Keratinocyte (primary cell): ENCODE measurements at regions not wholly inside any gene's neighbourhood (a gene's known extent, or its start where the extent isn't known, plus 50 kb on each side); places are given as distances from the start of the nearest gene placed in this dataset.

Experiments
- DNase-seq: peaks from one replicate; pipeline ENCODE4 v3.0.0-alpha.2; 2011; ENCODE audit warnings: low read depth, missing footprints, low spot score
- FAIRE-seq: peaks from 2 replicates; lab custom pipeline; 2011; peaks lifted over from hg19 to GRCh38; lab: Jason Lieb, UNC
- H2AFZ ChIP-seq: 2 replicates; pipeline ENCODE4 v1.6.0; 2012; ENCODE audit warnings: low read length, control low read depth, inconsistent platforms; ENCODE audit not compliant: control insufficient read depth
- H3K27ac ChIP-seq: 2 replicates; pipeline ENCODE4 v1.5.1; 2011; ENCODE audit warnings: low read length; ENCODE audit not compliant: control insufficient read depth, insufficient read depth
- H3K27me3 ChIP-seq: 3 replicates; pipeline ENCODE4 v1.6.0; 2011; ENCODE audit warnings: low read length; ENCODE audit not compliant: control insufficient read depth, insufficient read depth; ENCODE audit errors: extremely low read depth
- H3K36me3 ChIP-seq, 2 experiments: 2 replicates in 1 of 2; 3 replicates in 1 of 2; pipeline ENCODE4 v1.5.1; 2011; ENCODE audit warnings: low read length in 2 of 2, mild to moderate bottlenecking in 1 of 2; ENCODE audit not compliant: control insufficient read depth in 2 of 2, insufficient read depth in 2 of 2; ENCODE audit errors: extremely low read depth in 1 of 2
- H3K4me1 ChIP-seq: 3 replicates; pipeline ENCODE4 v1.5.1; 2011; ENCODE audit warnings: low read length; ENCODE audit not compliant: control insufficient read depth, insufficient read depth; ENCODE audit errors: extremely low read depth
- H3K4me2 ChIP-seq: 3 replicates; pipeline ENCODE4 v1.6.0; 2011; ENCODE audit warnings: low read depth, low read length; ENCODE audit not compliant: control insufficient read depth, insufficient read depth; ENCODE audit errors: extremely low read depth
- H3K4me3 ChIP-seq, 3 experiments: fragments of 200-600 bp in 1 of 3; sonication (generic) in 1 of 3; 2 replicates in 2 of 3; 3 replicates in 1 of 3; pipeline ENCODE4 v1.5.1; 2011 to 2016; ENCODE audit warnings: low read length in 3 of 3, mild to moderate bottlenecking in 3 of 3, control low read depth in 2 of 3, inconsistent platforms in 1 of 3, low read depth in 1 of 3, mixed read lengths in 1 of 3, mixed run types in 1 of 3, moderate library complexity in 1 of 3; ENCODE audit not compliant: control insufficient read depth in 2 of 3, insufficient read depth in 2 of 3; ENCODE audit errors: extremely low read depth in 1 of 3
- H3K79me2 ChIP-seq: 2 replicates; pipeline ENCODE4 v1.6.0; 2012; ENCODE audit warnings: low read length; ENCODE audit not compliant: control insufficient read depth, insufficient read depth
- H3K9ac ChIP-seq: 3 replicates; pipeline ENCODE4 v1.6.0; 2011; ENCODE audit warnings: low read length; ENCODE audit not compliant: control insufficient read depth, insufficient read depth; ENCODE audit errors: extremely low read depth
- H3K9me1 ChIP-seq: 3 replicates; pipeline ENCODE4 v1.6.0; 2011; ENCODE audit warnings: low read length; ENCODE audit not compliant: control insufficient read depth, insufficient read depth; ENCODE audit errors: extremely low read depth
- H3K9me3 ChIP-seq: 2 replicates; pipeline ENCODE4 v1.5.1; 2012; ENCODE audit warnings: low read depth, low read length; ENCODE audit not compliant: control insufficient read depth
- H4K20me1 ChIP-seq: 3 replicates; pipeline ENCODE4 v1.6.0; 2011; ENCODE audit warnings: low read length; ENCODE audit not compliant: control insufficient read depth, insufficient read depth; ENCODE audit errors: extremely low read depth
- EZH2 ChIP-seq: IDR thresholded peaks from one replicate; pipeline ENCODE4 v1.6.1; 2012; ENCODE audit warnings: inconsistent platforms, mild to moderate bottlenecking, low read length, moderate library complexity
- dilution Hi-C: fragments of 300-500 bp; cut with MboI; formaldehyde crosslinking; loops from one replicate; pipeline ENCODE4 v1.7.0; 2020; ENCODE audit warnings: low sequenced_read_pairs; ENCODE audit not compliant: extremely low pct_ligation_motif_present
- TF ChIP-seq, protein P1 (sequence below), 3 experiments: IDR thresholded peaks in 1 of 3; conservative IDR thresholded peaks in 1 of 3; optimal IDR thresholded peaks in 1 of 3; 2 replicates in 2 of 3; 3 replicates in 1 of 3; pipeline versions ENCODE3 to v1.5.1; 2011; ENCODE audit warnings: low read length in 3 of 3, mild to moderate bottlenecking in 3 of 3, moderate library complexity in 2 of 3, control low read depth in 1 of 3, inconsistent platforms in 1 of 3; ENCODE audit not compliant: insufficient read depth in 2 of 3; ENCODE audit errors: extremely low read depth in 1 of 3

DNA sequence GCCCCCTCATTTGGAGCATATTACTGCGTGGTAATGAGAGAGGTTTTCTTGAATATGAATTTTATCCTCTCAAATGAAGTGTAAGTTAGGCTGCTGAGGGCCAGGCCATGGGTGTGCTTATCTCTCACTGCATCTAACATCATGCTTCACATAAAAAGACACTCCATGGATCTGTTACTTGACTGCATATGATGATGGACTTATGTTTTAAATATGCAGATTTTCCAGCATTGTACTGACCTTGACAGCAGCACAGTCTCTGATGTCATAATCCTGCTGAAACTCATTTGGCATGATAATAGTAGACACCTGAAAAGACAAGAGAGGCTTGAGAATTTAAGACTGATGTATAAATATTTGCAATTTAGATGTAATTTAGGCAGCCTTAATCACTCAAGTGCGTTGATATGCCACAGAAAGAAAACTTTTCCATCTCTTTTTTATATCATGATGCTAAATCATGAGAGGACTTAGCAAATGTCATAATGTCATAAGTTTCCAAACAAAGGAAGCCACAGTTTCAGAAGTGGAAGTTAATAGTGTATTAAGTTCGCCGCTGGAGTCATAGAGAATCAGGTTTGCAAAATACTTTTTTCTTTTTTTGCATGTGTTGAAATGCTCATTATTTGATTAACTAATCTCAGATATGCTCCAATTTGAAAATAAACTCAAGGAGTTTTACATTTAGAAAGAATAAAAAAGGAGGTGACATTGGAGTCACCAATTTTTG is 62.7 kb upstream of the CD302 start:
- Histone ChIP-seq H4K20me1 (no peaks in the 10 kb centered on the region), H3K4me2 (no peak overlapping the region), H3K4me1 (no peaks in the 10 kb centered on the region), H3K9me3 (no peaks in the 10 kb centered on the region), H3K27ac (no peak overlapping the region), H2AFZ (no peak overlapping the region), H3K4me3 (no peak overlapping the region), H3K27me3 (no peaks in the 10 kb centered on the region), H3K9me1 (no peaks in the 10 kb centered on the region), H3K79me2 (no peaks in the 10 kb centered on the region), H3K36me3 (no peaks in the 10 kb centered on the region), H3K9ac (no peak overlapping the region)
- dilution Hi-C loops: no loop called here
- TF ChIP-seq, protein P1, sequence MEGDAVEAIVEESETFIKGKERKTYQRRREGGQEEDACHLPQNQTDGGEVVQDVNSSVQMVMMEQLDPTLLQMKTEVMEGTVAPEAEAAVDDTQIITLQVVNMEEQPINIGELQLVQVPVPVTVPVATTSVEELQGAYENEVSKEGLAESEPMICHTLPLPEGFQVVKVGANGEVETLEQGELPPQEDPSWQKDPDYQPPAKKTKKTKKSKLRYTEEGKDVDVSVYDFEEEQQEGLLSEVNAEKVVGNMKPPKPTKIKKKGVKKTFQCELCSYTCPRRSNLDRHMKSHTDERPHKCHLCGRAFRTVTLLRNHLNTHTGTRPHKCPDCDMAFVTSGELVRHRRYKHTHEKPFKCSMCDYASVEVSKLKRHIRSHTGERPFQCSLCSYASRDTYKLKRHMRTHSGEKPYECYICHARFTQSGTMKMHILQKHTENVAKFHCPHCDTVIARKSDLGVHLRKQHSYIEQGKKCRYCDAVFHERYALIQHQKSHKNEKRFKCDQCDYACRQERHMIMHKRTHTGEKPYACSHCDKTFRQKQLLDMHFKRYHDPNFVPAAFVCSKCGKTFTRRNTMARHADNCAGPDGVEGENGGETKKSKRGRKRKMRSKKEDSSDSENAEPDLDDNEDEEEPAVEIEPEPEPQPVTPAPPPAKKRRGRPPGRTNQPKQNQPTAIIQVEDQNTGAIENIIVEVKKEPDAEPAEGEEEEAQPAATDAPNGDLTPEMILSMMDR (optimal IDR thresholded peaks at IDR 0.05 in 1 of 3, IDR thresholded peaks at IDR 0.05 in 1 of 3, conservative IDR thresholded peaks at IDR 0.05 in 1 of 3; ENCODE audit: extremely low read depth in 1 of 3, insufficient read depth in 2 of 3, low read length in 3 of 3): no peak
- no peak for TF ChIP-seq EZH2
- DNase-seq (no peak), FAIRE-seq (no peak)

DNA sequence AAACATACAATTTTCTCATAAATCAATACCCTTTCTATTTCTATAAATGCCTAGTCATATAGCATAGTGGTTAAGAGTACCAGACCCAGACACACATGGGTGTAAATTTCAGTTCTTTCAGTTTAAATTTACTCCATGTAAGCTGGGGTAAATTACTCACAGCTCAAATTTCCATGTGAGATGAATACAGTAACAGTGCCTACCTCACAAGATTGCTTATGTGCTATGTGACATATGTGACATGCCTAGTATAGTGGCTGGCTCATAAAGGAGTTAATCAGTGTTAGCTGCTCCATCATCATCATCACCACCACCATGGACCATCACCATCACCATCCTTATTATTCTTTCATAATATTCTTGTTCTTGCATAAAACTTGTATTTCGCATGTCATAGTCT is 61.6 kb upstream of the CD302 start:
- TF ChIP-seq, protein P1 (optimal IDR thresholded peaks at IDR 0.05 in 1 of 3, IDR thresholded peaks at IDR 0.05 in 1 of 3, conservative IDR thresholded peaks at IDR 0.05 in 1 of 3; ENCODE audit: extremely low read depth in 1 of 3, insufficient read depth in 2 of 3, low read length in 3 of 3): no peak
- no peak for TF ChIP-seq EZH2
- Histone ChIP-seq H3K27me3 (no peaks in the 10 kb centered on the region), H3K9me1 (no peaks in the 10 kb centered on the region)

More for the DNA sequence above, 61.6 kb upstream of the CD302 start:
- Histone ChIP-seq H3K36me3 (no peaks in the 10 kb centered on the region), H2AFZ (no peak overlapping the region), H3K4me3 (no peak overlapping the region), H3K27ac (no peak overlapping the region), H3K4me1 (no peaks in the 10 kb centered on the region), H3K79me2 (no peaks in the 10 kb centered on the region), H3K9me3 (no peaks in the 10 kb centered on the region), H3K9ac (no peak overlapping the region), H3K4me2 (no peak overlapping the region), H4K20me1 (no peaks in the 10 kb centered on the region)
- DNase-seq (no peak), FAIRE-seq (no peak)
- dilution Hi-C loops: no loop called here
